ENCODE measurements at regions not wholly inside any gene's neighbourhood (a gene's known extent, or its start where the extent isn't known, plus 50 kb on each side); places are given as distances from the start of the nearest gene placed in this dataset.

GRCh38 chr17:13228225-13228624, 210.4 kb upstream of the ELAC2 start:
- no peaks in the 10 kb centered on the region for H3K36me3 Mint-ChIP-seq
- no peak overlapping the region for H3K27ac Mint-ChIP-seq
- no peak overlapping the region for H3K4me3 Mint-ChIP-seq
- ATAC-seq (replicated peaks): no peak
- no peak for DNase-seq
- peaks cover 0 to 3% of the 10 kb centered on the region in 2 donors for H3K9me3 Mint-ChIP-seq
- no peaks in the 10 kb centered on the region for H3K4me1 Mint-ChIP-seq
- no peaks in the 10 kb centered on the region for H3K27me3 Mint-ChIP-seq

- Mint-ChIP-seq H3K9me3 (peaks cover 0 to 2% of the 10 kb centered on the region in 2 donors), H3K27me3 (no peaks in the 10 kb centered on the region), H3K27ac (no peak overlapping the region), H3K36me3 (no peaks in the 10 kb centered on the region), H3K4me1 (no peaks in the 10 kb centered on the region), H3K4me3 (no peak overlapping the region)
- ATAC-seq (replicated peaks) (no peak), DNase-seq (no peak)
Measured at GRCh38 chr17:13222975-13223374, 205.1 kb upstream of the ELAC2 start.

- no peaks in the 10 kb centered on the region for H3K4me1 Mint-ChIP-seq
- H3K27ac Mint-ChIP-seq: no peak overlapping the region
- H3K27me3 Mint-ChIP-seq: no peaks in the 10 kb centered on the region
- H3K4me3 Mint-ChIP-seq: no peak overlapping the region
- H3K36me3 Mint-ChIP-seq: no peaks in the 10 kb centered on the region
- H3K9me3 Mint-ChIP-seq: peaks cover 0 to 5% of the 10 kb centered on the region in 2 donors
- DNase-seq (no peak), ATAC-seq (replicated peaks) (no peak)
Measured at GRCh38 chr17:13212860-13213259, 195.0 kb upstream of the ELAC2 start.

GRCh38 chr17:13209081-13209480, 191.3 kb upstream of the ELAC2 start:
- no peak for DNase-seq
- no peaks in the 10 kb centered on the region for H3K36me3 Mint-ChIP-seq
- H3K9me3 Mint-ChIP-seq: peaks cover 0 to 6% of the 10 kb centered on the region in 2 donors
- no peak for ATAC-seq (replicated peaks)
- no peaks in the 10 kb centered on the region for H3K27me3 Mint-ChIP-seq
- H3K4me3 Mint-ChIP-seq: no peak overlapping the region
- no peak overlapping the region for H3K27ac Mint-ChIP-seq
- H3K4me1 Mint-ChIP-seq: no peaks in the 10 kb centered on the region

- Mint-ChIP-seq H3K36me3 (no peaks in the 10 kb centered on the region), H3K4me1 (no peaks in the 10 kb centered on the region), H3K27ac (no peak overlapping the region), H3K27me3 (no peaks in the 10 kb centered on the region), H3K9me3 (peaks cover 0 to 3% of the 10 kb centered on the region in 2 donors), H3K4me3 (no peak overlapping the region)
- no peak for DNase-seq
- no peak for ATAC-seq (replicated peaks)
Measured at GRCh38 chr17:13204607-13205237, 186.9 kb upstream of the ELAC2 start.

- Mint-ChIP-seq H3K27ac (no peak overlapping the region), H3K36me3 (no peaks in the 10 kb centered on the region), H3K9me3 (peaks cover 0 to 7% of the 10 kb centered on the region in 2 donors), H3K27me3 (no peaks in the 10 kb centered on the region), H3K4me1 (no peaks in the 10 kb centered on the region), H3K4me3 (no peak overlapping the region)
- ATAC-seq (replicated peaks): no peak
- no peak for DNase-seq
Measured at GRCh38 chr17:13202835-13203234, 185.0 kb upstream of the ELAC2 start.

GRCh38 chr17:13200671-13201070, 182.8 kb upstream of the ELAC2 start:
- H3K9me3 Mint-ChIP-seq: peaks cover 0 to 5% of the 10 kb centered on the region in 2 donors
- DNase-seq (no peak), ATAC-seq (replicated peaks) (no peak)
- H3K27me3 Mint-ChIP-seq: no peaks in the 10 kb centered on the region
- no peaks in the 10 kb centered on the region for H3K4me1 Mint-ChIP-seq
- no peak overlapping the region for H3K4me3 Mint-ChIP-seq
- no peaks in the 10 kb centered on the region for H3K36me3 Mint-ChIP-seq
- no peak overlapping the region for H3K27ac Mint-ChIP-seq

GRCh38 chr17:13199425-13199824, 181.6 kb upstream of the ELAC2 start:
- H3K4me1 Mint-ChIP-seq: no peaks in the 10 kb centered on the region
- H3K9me3 Mint-ChIP-seq: peaks cover 0 to 4% of the 10 kb centered on the region in 2 donors
- H3K27ac Mint-ChIP-seq: no peak overlapping the region
- no peak for DNase-seq
- no peaks in the 10 kb centered on the region for H3K36me3 Mint-ChIP-seq
- ATAC-seq (replicated peaks): no peak
- no peak overlapping the region for H3K4me3 Mint-ChIP-seq
- H3K27me3 Mint-ChIP-seq: no peaks in the 10 kb centered on the region

- Mint-ChIP-seq H3K27ac (no peak overlapping the region), H3K27me3 (no peaks in the 10 kb centered on the region), H3K9me3 (peaks cover 2 to 4% of the 10 kb centered on the region in 2 donors), H3K4me3 (no peak overlapping the region), H3K4me1 (no peaks in the 10 kb centered on the region), H3K36me3 (no peaks in the 10 kb centered on the region)
- DNase-seq (no peak), ATAC-seq (replicated peaks) (no peak)
Measured at GRCh38 chr17:13197586-13197985, 179.8 kb upstream of the ELAC2 start.

- ATAC-seq (replicated peaks): no peak
- no peak for DNase-seq
- no peaks in the 10 kb centered on the region for H3K36me3 Mint-ChIP-seq
- no peaks in the 10 kb centered on the region for H3K27me3 Mint-ChIP-seq
- peaks cover 12 to 17% of the 10 kb centered on the region in 2 donors for H3K9me3 Mint-ChIP-seq
- H3K4me1 Mint-ChIP-seq: no peaks in the 10 kb centered on the region
- H3K4me3 Mint-ChIP-seq: no peak overlapping the region
- no peak overlapping the region for H3K27ac Mint-ChIP-seq
Measured at GRCh38 chr17:13194887-13195286, 177.1 kb upstream of the ELAC2 start.

GRCh38 chr17:13182854-13183253, 165.0 kb upstream of the ELAC2 start:
- ATAC-seq (replicated peaks) (no peak), DNase-seq (no peak)
- Mint-ChIP-seq H3K27me3 (no peaks in the 10 kb centered on the region), H3K4me1 (no peaks in the 10 kb centered on the region), H3K27ac (no peak overlapping the region), H3K36me3 (no peaks in the 10 kb centered on the region), H3K4me3 (no peak overlapping the region), H3K9me3 (peaks cover 3 to 4% of the 10 kb centered on the region in 2 donors)

- H3K27ac Mint-ChIP-seq: no peak overlapping the region
- no peaks in the 10 kb centered on the region for H3K4me1 Mint-ChIP-seq
- peaks cover 3 to 4% of the 10 kb centered on the region in 2 donors for H3K9me3 Mint-ChIP-seq
- ATAC-seq (replicated peaks) (no peak), DNase-seq (no peak)
- H3K36me3 Mint-ChIP-seq: no peaks in the 10 kb centered on the region
- H3K4me3 Mint-ChIP-seq: no peak overlapping the region
- H3K27me3 Mint-ChIP-seq: no peaks in the 10 kb centered on the region
Measured at GRCh38 chr17:13182450-13182849, 164.6 kb upstream of the ELAC2 start.

GRCh38 chr17:13181683-13182082, 163.9 kb upstream of the ELAC2 start:
- Mint-ChIP-seq H3K27ac (no peak overlapping the region), H3K4me1 (no peaks in the 10 kb centered on the region), H3K4me3 (no peak overlapping the region), H3K36me3 (no peaks in the 10 kb centered on the region), H3K27me3 (no peaks in the 10 kb centered on the region), H3K9me3 (peaks cover 4% of the 10 kb centered on the region in 2 donors)
- no peak for ATAC-seq (replicated peaks)
- DNase-seq: no peak

- no peak overlapping the region for H3K27ac Mint-ChIP-seq
- H3K4me1 Mint-ChIP-seq: no peaks in the 10 kb centered on the region
- H3K9me3 Mint-ChIP-seq: peaks cover 13 to 17% of the 10 kb centered on the region in 2 donors
- DNase-seq (no peak), ATAC-seq (replicated peaks) (no peak)
- H3K4me3 Mint-ChIP-seq: no peak overlapping the region
- H3K36me3 Mint-ChIP-seq: no peaks in the 10 kb centered on the region
- no peaks in the 10 kb centered on the region for H3K27me3 Mint-ChIP-seq
Measured at GRCh38 chr17:13176436-13176835, 158.6 kb upstream of the ELAC2 start.

GRCh38 chr17:13171790-13172189, 154.0 kb upstream of the ELAC2 start:
- Mint-ChIP-seq H3K27me3 (no peaks in the 10 kb centered on the region), H3K9me3 (peaks cover 20 to 26% of the 10 kb centered on the region in 2 donors), H3K4me3 (no peak overlapping the region), H3K27ac (no peak overlapping the region), H3K4me1 (no peaks in the 10 kb centered on the region), H3K36me3 (no peaks in the 10 kb centered on the region)
- DNase-seq: no peak
- ATAC-seq (replicated peaks): no peak

- H3K9me3 Mint-ChIP-seq: peaks cover 0 to 4% of the 10 kb centered on the region in 2 donors
- H3K27ac Mint-ChIP-seq: no peak overlapping the region
- H3K36me3 Mint-ChIP-seq: no peaks in the 10 kb centered on the region
- H3K4me1 Mint-ChIP-seq: no peaks in the 10 kb centered on the region
- no peaks in the 10 kb centered on the region for H3K27me3 Mint-ChIP-seq
- H3K4me3 Mint-ChIP-seq: no peak overlapping the region
- no peak for DNase-seq
- ATAC-seq (replicated peaks): no peak
Measured at GRCh38 chr17:13162361-13162760, 144.5 kb upstream of the ELAC2 start.

Measured in stimulated activated naive B cell treated with anti-CD40 and anti-IgM and Interleukin-4, amounts not matched to agents 10 μg/mL and 1 μg/mL and 100 μg/mL, for 72 hours (primary cell).